Brain microvascular endothelial cell (primary cell): ENCODE measurements at regions not wholly inside any gene's neighbourhood (a gene's known extent, or its start where the extent isn't known, plus 50 kb on each side); places are given as distances from the start of the nearest gene placed in this dataset.

Source experiments
- DNase-seq: peaks from one replicate; pipeline ENCODE4 v3.0.0-alpha.2; 2020
- H3K27ac ChIP-seq: fragments of 250-450 bp; sonication (Bioruptor Pico); 2 replicates; pipeline ENCODE4 v1.5.1; 2020; ENCODE audit warnings: mild to moderate bottlenecking, moderate library complexity
- H3K27me3 ChIP-seq: fragments of 250-450 bp; sonication (Bioruptor Pico); replicated peaks from 2 replicates; pipeline ENCODE4 v1.5.1; 2020; ENCODE audit warnings: mild to moderate bottlenecking
- H3K36me3 ChIP-seq: fragments of 250-450 bp; sonication (Bioruptor Pico); replicated peaks from 2 replicates; pipeline ENCODE4 v1.5.1; 2020; ENCODE audit warnings: mild to moderate bottlenecking
- H3K4me3 ChIP-seq: 2 replicates; pipeline ENCODE4 v1.5.1; 2011; ENCODE audit warnings: low read depth, mild to moderate bottlenecking, control low read depth, low read length, moderate library complexity
- in situ Hi-C: cut with HindIII; loops from 2 replicates; pipeline ENCODE4 v1.10.0; 2017; ENCODE audit warnings: low sequenced_read_pairs, low pct_ligation_motif_present
- TF ChIP-seq, protein P1 (sequence below): IDR thresholded peaks from 2 replicates; pipeline ENCODE4 v1.5.1; 2011; ENCODE audit warnings: low read depth, mild to moderate bottlenecking, moderate library complexity, low read length, control low read depth, inconsistent platforms; ENCODE audit errors: missing control alignments

DNA sequence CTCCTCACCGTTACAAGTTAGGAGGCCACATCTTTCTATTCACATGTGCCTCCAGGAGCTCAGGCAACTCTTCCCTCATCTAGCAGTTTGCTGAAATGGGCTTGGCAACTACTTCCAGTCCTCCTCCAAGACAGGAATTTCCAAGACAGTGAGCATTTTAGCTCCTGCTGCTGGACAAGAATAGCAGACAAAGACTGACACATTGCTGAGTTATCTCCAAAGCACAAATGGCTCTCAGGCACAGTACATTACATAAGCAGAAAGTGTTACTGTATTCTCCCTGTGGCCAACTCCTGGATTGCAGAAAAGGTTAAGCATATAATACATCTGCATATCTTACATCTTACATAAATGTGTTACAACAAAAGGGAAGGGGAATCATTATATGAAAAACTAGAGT is 83.2 kb upstream of the POU2AF2 start:
- TF ChIP-seq, protein P1, sequence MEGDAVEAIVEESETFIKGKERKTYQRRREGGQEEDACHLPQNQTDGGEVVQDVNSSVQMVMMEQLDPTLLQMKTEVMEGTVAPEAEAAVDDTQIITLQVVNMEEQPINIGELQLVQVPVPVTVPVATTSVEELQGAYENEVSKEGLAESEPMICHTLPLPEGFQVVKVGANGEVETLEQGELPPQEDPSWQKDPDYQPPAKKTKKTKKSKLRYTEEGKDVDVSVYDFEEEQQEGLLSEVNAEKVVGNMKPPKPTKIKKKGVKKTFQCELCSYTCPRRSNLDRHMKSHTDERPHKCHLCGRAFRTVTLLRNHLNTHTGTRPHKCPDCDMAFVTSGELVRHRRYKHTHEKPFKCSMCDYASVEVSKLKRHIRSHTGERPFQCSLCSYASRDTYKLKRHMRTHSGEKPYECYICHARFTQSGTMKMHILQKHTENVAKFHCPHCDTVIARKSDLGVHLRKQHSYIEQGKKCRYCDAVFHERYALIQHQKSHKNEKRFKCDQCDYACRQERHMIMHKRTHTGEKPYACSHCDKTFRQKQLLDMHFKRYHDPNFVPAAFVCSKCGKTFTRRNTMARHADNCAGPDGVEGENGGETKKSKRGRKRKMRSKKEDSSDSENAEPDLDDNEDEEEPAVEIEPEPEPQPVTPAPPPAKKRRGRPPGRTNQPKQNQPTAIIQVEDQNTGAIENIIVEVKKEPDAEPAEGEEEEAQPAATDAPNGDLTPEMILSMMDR = no peak
- no peak for DNase-seq
- in situ Hi-C loops = no loop called here
- H3K27ac ChIP-seq = no peak overlapping the region
- H3K27me3 ChIP-seq = no peaks in the 10 kb centered on the region
- no peaks in the 10 kb centered on the region for H3K36me3 ChIP-seq
- no peak overlapping the region for H3K4me3 ChIP-seq

DNA sequence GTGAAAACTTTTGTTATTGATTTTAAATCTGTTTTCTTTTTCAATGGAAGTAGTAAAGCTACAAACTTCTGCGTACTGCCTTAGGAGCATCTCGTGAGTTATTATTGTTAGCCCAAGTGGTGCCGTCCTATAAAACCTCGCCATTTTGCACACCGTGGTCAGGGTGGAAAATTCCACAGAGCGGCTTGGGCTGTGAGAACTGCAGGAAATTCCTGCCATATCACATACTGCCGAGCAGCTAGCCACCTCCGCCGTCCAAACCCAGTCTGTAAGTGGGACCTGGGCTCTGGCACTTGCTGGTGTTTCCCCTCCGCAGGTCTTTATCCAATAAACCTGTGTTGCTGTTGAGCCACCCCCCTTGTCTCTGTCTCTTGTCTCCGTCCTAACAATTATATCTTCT is 88.0 kb upstream of the POU2AF2 start:
- no peak for DNase-seq
- TF ChIP-seq, protein P1 = no peak
- no peak overlapping the region for H3K4me3 ChIP-seq
- H3K36me3 ChIP-seq = no peaks in the 10 kb centered on the region
- no peak overlapping the region for H3K27ac ChIP-seq
- no peaks in the 10 kb centered on the region for H3K27me3 ChIP-seq
- in situ Hi-C loops = no loop called here

DNA sequence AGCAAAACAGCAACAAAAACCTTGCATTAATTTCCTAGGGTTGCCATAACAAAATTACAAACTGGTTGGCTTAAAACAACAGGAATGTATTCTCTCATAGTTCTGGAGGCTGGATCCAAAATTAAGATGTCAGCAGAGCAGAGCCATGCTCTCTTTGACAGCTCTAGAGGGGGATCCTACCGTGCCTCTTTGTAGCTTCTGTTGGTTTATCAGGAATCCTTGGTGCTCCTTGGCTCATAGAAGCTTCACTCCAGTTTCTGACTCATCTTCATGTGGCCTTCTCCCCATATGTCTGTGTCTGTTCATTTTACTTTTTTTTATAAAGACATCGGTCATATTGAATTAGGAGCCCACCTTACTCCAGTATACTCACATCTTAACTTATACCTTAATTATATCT is 90.5 kb upstream of the POU2AF2 start:
- Histone ChIP-seq H3K4me3 (no peak overlapping the region), H3K27me3 (no peaks in the 10 kb centered on the region), H3K27ac (no peak overlapping the region), H3K36me3 (no peaks in the 10 kb centered on the region)
- in situ Hi-C loops = no loop called here
- DNase-seq = no peak
- TF ChIP-seq, protein P1 = no peak

DNA sequence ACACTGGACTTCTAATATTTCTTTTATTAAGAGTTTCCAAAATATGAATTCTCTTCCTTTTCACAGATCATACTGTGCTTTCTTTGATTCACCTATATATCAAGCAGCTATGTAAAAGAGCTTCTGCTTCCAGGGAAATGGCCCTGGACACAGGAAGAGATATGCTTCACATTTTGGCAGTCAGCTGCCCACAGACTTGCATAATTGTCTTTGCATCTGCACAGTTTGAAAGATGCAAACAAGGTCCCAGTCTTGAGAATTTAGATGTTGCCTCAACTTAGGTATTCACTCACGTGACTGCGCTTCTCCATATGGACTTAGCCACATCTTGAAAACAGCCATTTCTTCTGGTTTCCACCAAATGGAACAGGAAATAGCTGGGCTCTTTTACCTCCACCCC is 92.3 kb upstream of the POU2AF2 start:
- no peak for DNase-seq
- TF ChIP-seq, protein P1 = no peak
- no peak overlapping the region for H3K4me3 ChIP-seq
- no peaks in the 10 kb centered on the region for H3K36me3 ChIP-seq
- no peaks in the 10 kb centered on the region for H3K27me3 ChIP-seq
- H3K27ac ChIP-seq = no peak overlapping the region
- in situ Hi-C loops = no loop called here

DNA sequence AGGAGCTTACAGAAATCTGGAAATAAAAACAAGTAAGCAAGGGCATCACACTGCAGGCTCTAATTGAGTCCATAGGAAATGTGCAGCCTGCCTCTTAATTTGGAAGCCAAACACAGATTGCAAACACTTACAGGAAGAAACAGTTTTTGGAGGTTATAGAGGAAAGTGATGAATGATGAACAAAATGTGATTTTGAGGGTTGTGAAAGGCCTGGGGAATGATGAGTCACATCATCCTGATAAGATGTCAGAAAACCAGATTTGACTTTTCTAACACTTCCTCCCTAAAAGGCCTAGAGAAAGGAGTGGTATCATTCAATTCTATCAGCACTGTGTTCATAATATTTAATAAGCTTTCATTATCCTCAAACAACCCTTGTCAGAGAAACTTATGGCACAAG is 96.6 kb upstream of the POU2AF2 start:
- DNase-seq = no peak
- no peak overlapping the region for H3K27ac ChIP-seq
- no peaks in the 10 kb centered on the region for H3K36me3 ChIP-seq
- H3K27me3 ChIP-seq = no peaks in the 10 kb centered on the region
- TF ChIP-seq, protein P1 = no peak
- no peak overlapping the region for H3K4me3 ChIP-seq
- in situ Hi-C loops = no loop called here

DNA sequence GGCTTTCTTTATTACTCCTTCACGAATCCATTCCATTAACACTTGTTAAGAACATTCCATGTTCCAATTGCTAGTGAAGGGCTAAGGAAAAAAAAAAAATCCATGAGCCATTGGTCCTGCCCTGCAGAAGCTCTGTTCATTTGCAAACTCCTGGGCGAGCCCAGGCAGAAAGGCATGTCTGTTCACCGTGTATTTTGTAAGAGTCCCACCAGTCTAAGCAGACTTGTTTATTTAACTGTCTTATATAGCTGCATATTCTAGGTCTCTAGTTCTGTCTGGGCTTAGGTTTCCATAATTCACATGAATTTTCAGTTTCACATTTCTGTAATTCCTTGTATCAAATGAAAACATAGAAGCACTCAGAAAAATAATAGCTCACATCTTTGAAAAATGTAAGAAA is 97.4 kb upstream of the POU2AF2 start:
- DNase-seq = no peak
- TF ChIP-seq, protein P1 = no peak
- Histone ChIP-seq H3K27ac (no peak overlapping the region), H3K4me3 (no peak overlapping the region), H3K27me3 (no peaks in the 10 kb centered on the region), H3K36me3 (no peaks in the 10 kb centered on the region)
- in situ Hi-C loops = no loop called here
